Uterus (tissue), 3 donors: ENCODE measurements at regions not wholly inside any gene's neighbourhood (a gene's known extent, or its start where the extent isn't known, plus 50 kb on each side); places are given as distances from the start of the nearest gene placed in this dataset.
"Not testable (repeated sequence)": the region's sequence is repeated elsewhere in the genome, so short reads cannot be mapped to it uniquely, and the experiment has no call there.

Experiments used
- DNase-seq, 2 donors: peaks; one replicate each; pipeline ENCODE4 v3.0.0-alpha.2; 2019 to 2020
- H3K27ac ChIP-seq, 2 donors: fragments of 200-600 bp; sonication (generic); 1 replicate in 1 of 2; 2 replicates in 1 of 2; pipeline ENCODE4 v1.5.1; 2016 to 2018
- H3K27me3 ChIP-seq, 2 donors: fragments of 200-600 bp; sonication (generic); one replicate each; pipeline ENCODE4 v1.5.1; 2018 to 2019; ENCODE audit warnings: control low read depth in 1 of 2
- H3K36me3 ChIP-seq, 2 donors: fragments of 200-600 bp; sonication (generic); one replicate each; pipeline ENCODE4 v1.5.1; 2019; ENCODE audit warnings: control low read depth in 1 of 2
- H3K4me1 ChIP-seq, 2 donors: fragments of 200-600 bp; sonication (generic); one replicate each; pipeline ENCODE4 v1.5.1; 2018 to 2019; ENCODE audit warnings: control low read depth in 1 of 2
- H3K4me3 ChIP-seq, 2 donors: fragments of 200-600 bp; sonication (generic); 1 replicate in 1 of 2; 2 replicates in 1 of 2; pipeline ENCODE4 v1.5.1; 2018 to 2019; ENCODE audit warnings: mild to moderate bottlenecking in 1 of 2
- H3K9me3 ChIP-seq, 2 donors: fragments of 200-600 bp; sonication (generic); one replicate each; pipeline ENCODE4 v1.5.1; 2019; ENCODE audit warnings: control low read depth in 1 of 2
- CTCF ChIP-seq, 4 experiments: fragments of 200-600 bp in 2 of 4; fragments of 450-650 bp in 2 of 4; sonication (generic) in 2 of 4; IDR thresholded peaks; one replicate each; pipeline ENCODE4 v1.5.1; 2016 to 2019; ENCODE audit warnings: antibody characterized with exemption in 4 of 4, mild to moderate bottlenecking in 2 of 4, moderate library complexity in 1 of 4
- POLR2A ChIP-seq, 2 donors: fragments of 450-650 bp; IDR thresholded peaks; one replicate each; pipeline ENCODE4 v1.6.1; 2016; ENCODE audit warnings: antibody characterized with exemption in 2 of 2, mild to moderate bottlenecking in 1 of 2, moderate library complexity in 1 of 2
- intact Hi-C: fragments of 100-400 bp; cut with DNase I; formaldehyde crosslinking; loops from one replicate; pipeline ENCODE4 v1.15.1; 2023; ENCODE audit warnings: low total_unique reads
- donor health status: DM: yes; HTN: yes; CAD: no.

DNA sequence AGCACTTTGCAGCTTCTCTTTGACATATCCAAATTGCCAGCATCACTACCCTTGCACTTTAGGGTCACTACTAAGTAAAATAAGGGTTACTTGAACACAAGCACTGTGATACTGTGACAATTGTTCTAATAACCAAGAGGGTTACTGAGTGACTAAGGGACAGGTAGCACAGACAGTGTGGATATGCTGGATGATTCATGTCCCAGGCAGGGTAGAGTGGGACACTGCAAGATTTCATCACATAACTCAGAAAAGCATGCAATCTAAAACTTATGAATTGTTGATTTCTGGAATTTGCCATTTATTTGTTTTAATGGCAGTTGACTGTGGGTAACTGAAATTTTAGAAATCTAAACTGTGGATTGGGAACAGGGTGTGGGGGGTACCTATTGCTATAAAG is 218.8 kb downstream of the KITLG start:
- no peak for DNase-seq
- no peaks in the 10 kb centered on the region for H3K27me3 ChIP-seq
- intact Hi-C loops: no loop called here
- H3K9me3 ChIP-seq: no peaks in the 10 kb centered on the region
- no peak for TF ChIP-seq CTCF (IDR thresholded peaks at IDR 0.05)
- no peak overlapping the region for H3K27ac ChIP-seq
- H3K4me1 ChIP-seq: no peaks in the 10 kb centered on the region
- no peaks in the 10 kb centered on the region for H3K36me3 ChIP-seq
- H3K4me3 ChIP-seq: no peak overlapping the region

- no peaks in the 10 kb centered on the region for H3K36me3 ChIP-seq
- H3K27ac ChIP-seq: no peak overlapping the region
- no peaks in the 10 kb centered on the region for H3K9me3 ChIP-seq
- no peak for DNase-seq
- intact Hi-C loops: no loop called here
- no peak for TF ChIP-seq POLR2A (IDR thresholded peaks at IDR 0.05)
- TF ChIP-seq CTCF (IDR thresholded peaks at IDR 0.05): no peak
- H3K27me3 ChIP-seq: no peaks in the 10 kb centered on the region
- H3K4me3 ChIP-seq: no peak overlapping the region
- no peaks in the 10 kb centered on the region for H3K4me1 ChIP-seq
Measured at GRCh38 chr12:88362439-88362838, 217.8 kb downstream of the KITLG start.

DNA sequence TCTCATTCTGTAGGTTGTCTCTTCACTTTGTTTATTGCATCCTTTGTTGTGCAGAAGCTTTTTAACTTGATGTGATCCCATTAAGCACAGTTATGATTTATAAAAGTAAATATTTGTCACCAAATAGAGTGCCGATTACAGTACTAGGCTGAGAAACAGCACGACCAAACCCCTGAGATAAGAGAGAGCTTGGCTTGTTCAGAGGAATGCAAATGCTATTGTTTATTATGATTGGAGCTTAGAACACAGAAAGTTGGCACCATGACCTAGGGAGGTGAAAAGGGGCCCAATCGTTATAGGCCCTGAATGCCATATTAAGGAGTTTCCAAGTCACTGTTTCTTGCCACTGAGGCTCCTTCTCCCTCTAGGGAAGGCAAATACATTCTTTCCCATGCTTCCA is 214.9 kb downstream of the KITLG start:
- intact Hi-C loops: no loop called here
- H3K27ac ChIP-seq: no peak overlapping the region
- TF ChIP-seq CTCF (IDR thresholded peaks at IDR 0.05): no peak
- no peak for TF ChIP-seq POLR2A (IDR thresholded peaks at IDR 0.05)
- DNase-seq: no peak
- no peaks in the 10 kb centered on the region for H3K36me3 ChIP-seq
- H3K4me1 ChIP-seq: no peaks in the 10 kb centered on the region
- no peak overlapping the region for H3K4me3 ChIP-seq
- no peaks in the 10 kb centered on the region for H3K9me3 ChIP-seq
- no peaks in the 10 kb centered on the region for H3K27me3 ChIP-seq

DNA sequence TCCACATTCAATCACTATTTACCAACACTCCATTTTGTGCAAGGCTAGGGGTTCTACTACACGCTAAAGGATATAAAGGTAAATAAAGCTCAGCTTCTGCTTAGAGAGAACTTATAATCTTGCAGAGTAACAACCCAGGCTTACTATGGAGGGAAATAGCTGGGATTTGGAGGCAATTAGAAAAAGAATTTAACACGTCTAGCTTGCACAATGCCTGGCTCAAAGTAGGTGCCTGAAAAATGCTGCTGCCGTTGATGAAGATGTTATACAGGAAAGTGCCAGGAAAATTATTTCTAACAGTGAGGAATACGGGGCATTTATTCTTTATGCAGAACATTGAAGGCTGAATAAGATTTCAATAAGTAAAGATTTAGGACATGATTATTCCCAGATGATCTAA is 214.2 kb downstream of the KITLG start:
- no peak for TF ChIP-seq CTCF (IDR thresholded peaks at IDR 0.05)
- TF ChIP-seq POLR2A (IDR thresholded peaks at IDR 0.05): no peak
- intact Hi-C loops: no loop called here
- Histone ChIP-seq H3K27me3 (no peaks in the 10 kb centered on the region), H3K4me3 (no peak overlapping the region), H3K4me1 (no peaks in the 10 kb centered on the region), H3K36me3 (no peaks in the 10 kb centered on the region), H3K27ac (no peak overlapping the region), H3K9me3 (no peaks in the 10 kb centered on the region)
- DNase-seq: no peak

DNA sequence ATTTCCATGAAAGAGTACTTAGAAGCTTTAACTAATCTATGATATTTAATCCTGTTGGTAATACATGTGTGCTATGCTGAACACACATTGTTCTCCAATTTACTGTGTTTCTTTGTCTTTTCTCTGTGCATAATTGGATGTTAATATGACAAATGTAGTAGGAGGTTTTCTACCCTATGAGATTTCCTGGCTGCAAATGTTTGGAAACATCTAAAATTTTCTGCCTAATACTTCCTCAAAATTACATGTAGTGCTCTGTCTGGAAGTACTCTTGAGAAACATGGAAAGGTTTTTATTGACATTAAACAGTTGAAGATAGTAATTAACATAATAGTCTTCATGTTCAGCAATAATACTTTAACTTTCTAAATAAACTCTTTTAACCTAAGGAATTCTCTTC is 213.0 kb downstream of the KITLG start:
- no peaks in the 10 kb centered on the region for H3K9me3 ChIP-seq
- H3K36me3 ChIP-seq: no peaks in the 10 kb centered on the region
- TF ChIP-seq POLR2A (IDR thresholded peaks at IDR 0.05) (no peak), CTCF (IDR thresholded peaks at IDR 0.05) (no peak)
- no peaks in the 10 kb centered on the region for H3K4me1 ChIP-seq
- intact Hi-C loops: no loop called here
- no peak overlapping the region for H3K4me3 ChIP-seq
- H3K27ac ChIP-seq: no peak overlapping the region
- H3K27me3 ChIP-seq: no peaks in the 10 kb centered on the region
- DNase-seq: no peak

DNA sequence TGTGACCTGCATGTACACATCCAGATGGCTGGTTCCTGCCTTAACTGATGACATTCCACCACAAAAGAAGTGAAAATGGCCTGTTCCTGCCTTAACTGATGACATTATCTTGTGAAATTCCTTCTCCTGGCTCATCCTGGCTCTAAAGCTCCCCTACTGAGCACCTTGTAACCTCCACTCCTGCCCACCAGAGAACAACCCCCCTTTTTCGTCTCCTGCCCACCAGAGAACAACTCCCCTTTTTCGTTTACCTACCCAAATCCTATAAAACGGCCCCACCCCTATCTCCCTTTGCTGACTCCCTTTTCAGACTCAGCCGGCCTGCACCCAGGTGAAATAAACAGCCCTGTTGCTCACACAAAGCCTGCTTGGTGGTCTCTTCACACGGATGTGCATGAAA is 212.2 kb downstream of the KITLG start:
- H3K4me3 ChIP-seq: not testable (repeated sequence)

More for the DNA sequence above, 212.2 kb downstream of the KITLG start:
- intact Hi-C loops, H3K4me1 ChIP-seq, H3K27me3 ChIP-seq, H3K27ac ChIP-seq, H3K9me3 ChIP-seq, DNase-seq, H3K36me3 ChIP-seq: not testable (repeated sequence)
